Progenitor cell of endocrine pancreas (in vitro differentiated cells): ENCODE measurements at regions not wholly inside any gene's neighbourhood (a gene's known extent, or its start where the extent isn't known, plus 50 kb on each side); places are given as distances from the start of the nearest gene placed in this dataset.

Experiments used
- DNase-seq: peaks from one replicate; pipeline ENCODE4 v3.0.0; 2021; ENCODE audit warnings: low spot score; ENCODE audit not compliant: unreplicated experiment
- H3K27ac Mint-ChIP-seq: 2 replicates; pipeline ENCODE4 v1.8.0; 2021; ENCODE audit warnings: mild to moderate bottlenecking, moderate library complexity, mixed read lengths
- H3K27me3 Mint-ChIP-seq: 2 replicates; pipeline ENCODE4 v1.8.0; 2021; ENCODE audit warnings: mixed read lengths
- H3K36me3 Mint-ChIP-seq: 2 replicates; pipeline ENCODE4 v1.8.0; 2022; ENCODE audit warnings: mixed read lengths; ENCODE audit not compliant: insufficient read depth
- H3K4me1 Mint-ChIP-seq: 2 replicates; pipeline ENCODE4 v1.8.0; 2021; ENCODE audit warnings: low read depth, mixed read lengths
- H3K4me3 Mint-ChIP-seq: 2 replicates; pipeline ENCODE4 v1.8.0; 2021; ENCODE audit warnings: low read depth, mild to moderate bottlenecking, moderate library complexity, mixed read lengths
- H3K9me3 Mint-ChIP-seq: 2 replicates; pipeline ENCODE4 v1.8.0; 2021; ENCODE audit warnings: low read depth, mixed read lengths
- CTCF ChIP-seq: fragments of 200-600 bp; sonication (generic); IDR thresholded peaks from one replicate; pipeline ENCODE4 v1.5.0; 2021; ENCODE audit warnings: antibody characterized with exemption, mild to moderate bottlenecking; ENCODE audit not compliant: unreplicated experiment

- no peak overlapping the region for H3K27ac Mint-ChIP-seq
- H3K4me3 Mint-ChIP-seq: no peak overlapping the region
- no peak for TF ChIP-seq CTCF
- no peaks in the 10 kb centered on the region for H3K9me3 Mint-ChIP-seq
- H3K27me3 Mint-ChIP-seq: no peaks in the 10 kb centered on the region
- DNase-seq: no peak
- H3K4me1 Mint-ChIP-seq: no peaks in the 10 kb centered on the region
- no peaks in the 10 kb centered on the region for H3K36me3 Mint-ChIP-seq
Observed at GRCh38 chr3:103341078-103341606, 906.3 kb downstream of the ZPLD1 start.

- Mint-ChIP-seq H3K27ac (no peak overlapping the region), H3K36me3 (no peaks in the 10 kb centered on the region), H3K27me3 (no peaks in the 10 kb centered on the region), H3K9me3 (no peaks in the 10 kb centered on the region), H3K4me1 (no peaks in the 10 kb centered on the region), H3K4me3 (no peak overlapping the region)
- TF ChIP-seq CTCF: no peak
- DNase-seq: no peak
Observed at GRCh38 chr3:103342205-103342731, 907.5 kb downstream of the ZPLD1 start.

- no peak for TF ChIP-seq CTCF
Observed at GRCh38 chr3:103349760-103350159, 914.9 kb downstream of the ZPLD1 start.

GRCh38 chr3:103365467-103365866 is 930.7 kb downstream of the ZPLD1 start:
- no peaks in the 10 kb centered on the region for H3K27me3 Mint-ChIP-seq
- DNase-seq: no peak
- H3K4me1 Mint-ChIP-seq: no peaks in the 10 kb centered on the region
- no peak for TF ChIP-seq CTCF
- H3K4me3 Mint-ChIP-seq: no peak overlapping the region
- H3K9me3 Mint-ChIP-seq: no peaks in the 10 kb centered on the region
- H3K27ac Mint-ChIP-seq: no peak overlapping the region
- no peaks in the 10 kb centered on the region for H3K36me3 Mint-ChIP-seq

More at GRCh38 chr3:103349760-103350159, 914.9 kb downstream of the ZPLD1 start:
- Mint-ChIP-seq H3K4me1 (no peaks in the 10 kb centered on the region), H3K9me3 (no peaks in the 10 kb centered on the region), H3K27me3 (no peaks in the 10 kb centered on the region), H3K4me3 (no peak overlapping the region), H3K27ac (no peak overlapping the region), H3K36me3 (no peaks in the 10 kb centered on the region)
- no peak for DNase-seq

- Mint-ChIP-seq H3K36me3 (no peaks in the 10 kb centered on the region), H3K9me3 (no peaks in the 10 kb centered on the region), H3K27ac (no peak overlapping the region), H3K4me1 (no peaks in the 10 kb centered on the region), H3K4me3 (no peak overlapping the region), H3K27me3 (no peaks in the 10 kb centered on the region)
- no peak for DNase-seq
- no peak for TF ChIP-seq CTCF
Observed at GRCh38 chr3:103367481-103367880, 932.7 kb downstream of the ZPLD1 start.
